ENCODE measurements at regions not wholly inside any gene's neighbourhood (a gene's known extent, or its start where the extent isn't known, plus 50 kb on each side); places are given as distances from the start of the nearest gene placed in this dataset.

GRCh38 chr4:19372390-19372789, 879.3 kb upstream of the SLIT2 start:
- TF ChIP-seq CTCF (IDR thresholded peaks at IDR 0.05), result no peak
- no peak for TF ChIP-seq POLR2AphosphoS5 (IDR thresholded peaks at IDR 0.05)
